ENCODE measurements at regions not wholly inside any gene's neighbourhood (a gene's known extent, or its start where the extent isn't known, plus 50 kb on each side); places are given as distances from the start of the nearest gene placed in this dataset.

GRCh38 chr4:24394041-24394440 is 190.3 kb downstream of the DHX15 start:
- H3K27ac Mint-ChIP-seq (ENCODE audit: unreplicated experiment), result no peak overlapping the region
- H3K9me3 Mint-ChIP-seq (ENCODE audit: low read depth), result no peaks in the 10 kb centered on the region
- no peaks in the 10 kb centered on the region for H3K27me3 Mint-ChIP-seq (ENCODE audit: low read depth)
- TF ChIP-seq CTCF (IDR thresholded peaks at IDR 0.05), result no peak
- no peaks in the 10 kb centered on the region for H3K36me3 Mint-ChIP-seq (ENCODE audit: low read depth)
- no peak for DNase-seq (ENCODE audit: low spot score)
- no peak overlapping the region for H3K4me3 Mint-ChIP-seq (ENCODE audit: unreplicated experiment)
- no peaks in the 10 kb centered on the region for H3K4me1 Mint-ChIP-seq (ENCODE audit: low read depth)

GRCh38 chr4:24392613-24393012 is 191.7 kb downstream of the DHX15 start:
- no peak for TF ChIP-seq CTCF (IDR thresholded peaks at IDR 0.05)
- DNase-seq (ENCODE audit: low spot score), result no peak
- Mint-ChIP-seq H3K4me1 (ENCODE audit: low read depth) (no peaks in the 10 kb centered on the region), H3K4me3 (ENCODE audit: unreplicated experiment) (no peak overlapping the region), H3K36me3 (ENCODE audit: low read depth) (peaks cover 2% of the 10 kb centered on the region), H3K27me3 (ENCODE audit: low read depth) (no peaks in the 10 kb centered on the region), H3K27ac (ENCODE audit: unreplicated experiment) (no peak overlapping the region), H3K9me3 (ENCODE audit: low read depth) (peaks cover 7% of the 10 kb centered on the region)

GRCh38 chr4:24382381-24382780 is 202.0 kb downstream of the DHX15 start:
- TF ChIP-seq CTCF (IDR thresholded peaks at IDR 0.05), result no peak
- Mint-ChIP-seq H3K27me3 (ENCODE audit: low read depth) (no peaks in the 10 kb centered on the region), H3K4me1 (ENCODE audit: low read depth) (peaks cover 8% of the 10 kb centered on the region), H3K27ac (ENCODE audit: unreplicated experiment) (no peak overlapping the region), H3K4me3 (ENCODE audit: unreplicated experiment) (no peak overlapping the region), H3K36me3 (ENCODE audit: low read depth) (peaks cover 7% of the 10 kb centered on the region), H3K9me3 (ENCODE audit: low read depth) (peaks cover 32% of the 10 kb centered on the region)
- DNase-seq (ENCODE audit: low spot score), result no peak

GRCh38 chr4:24380957-24381665 is 203.2 kb downstream of the DHX15 start:
- H3K36me3 Mint-ChIP-seq (ENCODE audit: low read depth), result peaks cover 5% of the 10 kb centered on the region
- no peak overlapping the region for H3K27ac Mint-ChIP-seq (ENCODE audit: unreplicated experiment)
- no peak overlapping the region for H3K4me3 Mint-ChIP-seq (ENCODE audit: unreplicated experiment)
- H3K9me3 Mint-ChIP-seq (ENCODE audit: low read depth), result peaks cover 22% of the 10 kb centered on the region
- DNase-seq (ENCODE audit: low spot score), result no peak
- TF ChIP-seq CTCF (IDR thresholded peaks at IDR 0.05), result no peak
- H3K4me1 Mint-ChIP-seq (ENCODE audit: low read depth), result peaks cover 8% of the 10 kb centered on the region
- H3K27me3 Mint-ChIP-seq (ENCODE audit: low read depth), result no peaks in the 10 kb centered on the region

GRCh38 chr4:24373704-24374103 is 210.7 kb downstream of the DHX15 start:
- Mint-ChIP-seq H3K9me3 (ENCODE audit: low read depth) (no peaks in the 10 kb centered on the region), H3K36me3 (ENCODE audit: low read depth) (peaks cover 2% of the 10 kb centered on the region), H3K4me1 (ENCODE audit: low read depth) (peaks cover 16% of the 10 kb centered on the region), H3K4me3 (ENCODE audit: unreplicated experiment) (no peak overlapping the region), H3K27ac (ENCODE audit: unreplicated experiment) (peak overlapping the region; percentile 1), H3K27me3 (ENCODE audit: low read depth) (no peaks in the 10 kb centered on the region)
- TF ChIP-seq CTCF (IDR thresholded peaks at IDR 0.05), result no peak
- DNase-seq (ENCODE audit: low spot score), result no peak

Measured in chondrocyte (in vitro differentiated cells).